ENCODE measurements at regions not wholly inside any gene's neighbourhood (a gene's known extent, or its start where the extent isn't known, plus 50 kb on each side); places are given as distances from the start of the nearest gene placed in this dataset.
"Not testable (repeated sequence)": the region's sequence is repeated elsewhere in the genome, so short reads cannot be mapped to it uniquely, and the experiment has no call there.

DNA sequence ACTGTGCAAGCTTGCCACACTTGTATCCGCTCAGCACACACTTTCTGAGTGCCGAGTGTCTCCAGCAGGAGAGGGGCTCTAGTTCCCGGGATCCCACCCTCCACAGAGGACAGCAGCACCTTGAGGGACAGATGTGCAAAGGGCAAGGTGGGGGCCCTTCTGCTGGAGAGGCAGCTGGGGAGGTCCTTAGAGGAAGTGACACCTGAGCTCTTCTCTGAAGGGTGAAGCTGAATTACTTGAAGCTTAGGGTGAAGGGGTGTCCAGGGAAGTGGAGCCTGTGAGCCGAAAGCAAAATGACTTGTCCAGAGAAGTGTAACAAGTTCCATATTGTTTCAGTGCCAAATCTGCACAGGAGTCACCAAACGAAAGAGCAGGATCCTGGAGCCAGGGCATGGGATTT lies 136.3 kb upstream of the DUSP22 start:
- no peak for DNase-seq
- Histone ChIP-seq H3K36me3 (no peaks in the 10 kb centered on the region), H3K4me3 (no peak overlapping the region), H3K4me1 (peaks cover 0 to 3% (median 0%) of the 10 kb centered on the region in 6 donors), H3K9me3 (no peaks in the 10 kb centered on the region), H3K27me3 (replicated peaks in 1 of 7) (peaks cover 0 to 54% (median 4%) of the 10 kb centered on the region in 7 donors), H3K27ac (no peak overlapping the region)
- TF ChIP-seq POLR2A (IDR thresholded peaks at IDR 0.05) (no peak), POLR2AphosphoS5 (IDR thresholded peaks at IDR 0.05) (no peak)
- TF ChIP-seq, protein P1, sequence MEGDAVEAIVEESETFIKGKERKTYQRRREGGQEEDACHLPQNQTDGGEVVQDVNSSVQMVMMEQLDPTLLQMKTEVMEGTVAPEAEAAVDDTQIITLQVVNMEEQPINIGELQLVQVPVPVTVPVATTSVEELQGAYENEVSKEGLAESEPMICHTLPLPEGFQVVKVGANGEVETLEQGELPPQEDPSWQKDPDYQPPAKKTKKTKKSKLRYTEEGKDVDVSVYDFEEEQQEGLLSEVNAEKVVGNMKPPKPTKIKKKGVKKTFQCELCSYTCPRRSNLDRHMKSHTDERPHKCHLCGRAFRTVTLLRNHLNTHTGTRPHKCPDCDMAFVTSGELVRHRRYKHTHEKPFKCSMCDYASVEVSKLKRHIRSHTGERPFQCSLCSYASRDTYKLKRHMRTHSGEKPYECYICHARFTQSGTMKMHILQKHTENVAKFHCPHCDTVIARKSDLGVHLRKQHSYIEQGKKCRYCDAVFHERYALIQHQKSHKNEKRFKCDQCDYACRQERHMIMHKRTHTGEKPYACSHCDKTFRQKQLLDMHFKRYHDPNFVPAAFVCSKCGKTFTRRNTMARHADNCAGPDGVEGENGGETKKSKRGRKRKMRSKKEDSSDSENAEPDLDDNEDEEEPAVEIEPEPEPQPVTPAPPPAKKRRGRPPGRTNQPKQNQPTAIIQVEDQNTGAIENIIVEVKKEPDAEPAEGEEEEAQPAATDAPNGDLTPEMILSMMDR (IDR thresholded peaks at IDR 0.05 in 8 of 11, conservative IDR thresholded peaks at IDR 0.05 in 3 of 11): no peak
- intact Hi-C loops (cut with DNase I; ENCODE audit: low total_unique reads): no loop called here
- WGBS, 5 donors: 60 to 84% (median 82%) methylated on average over 5 of the region's 5 CpGs

GRCh38 chr6:156441-157140 lies 135.7 kb upstream of the DUSP22 start:
- H3K4me1 ChIP-seq; intact Hi-C loops (cut with DNase I; ENCODE audit: low total_unique reads); H3K4me3 ChIP-seq; H3K27ac ChIP-seq; DNase-seq; H3K9me3 ChIP-seq; H3K36me3 ChIP-seq: not testable (repeated sequence)
- 48 to 61% (median 55%) methylated on average over 4 of the region's 4 CpGs for WGBS, 5 donors
- H3K27me3 ChIP-seq (replicated peaks in 1 of 7): peaks cover 0 to 53% (median 4%) of the 10 kb centered on the region in 7 donors

DNA sequence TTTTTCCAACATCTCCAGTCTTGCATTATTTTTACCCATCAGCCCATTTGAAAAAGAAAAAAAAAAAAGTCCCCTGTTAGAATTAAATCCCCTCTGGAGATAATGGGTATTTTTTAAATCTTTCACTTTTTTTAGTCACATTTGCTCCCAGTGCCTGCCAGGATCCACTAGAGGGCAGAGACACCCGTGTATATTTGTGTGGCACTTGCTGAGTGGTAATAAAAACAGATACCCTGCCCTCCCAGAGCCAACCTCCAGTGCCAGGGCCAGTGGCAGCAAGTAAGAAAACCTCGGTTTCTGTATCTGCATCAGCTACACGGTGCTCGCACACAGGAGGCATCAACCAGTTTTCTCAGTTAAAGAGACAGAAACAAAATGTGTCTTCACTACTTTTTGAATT lies 135.1 kb upstream of the DUSP22 start:
- TF ChIP-seq, protein P1 (IDR thresholded peaks at IDR 0.05 in 8 of 11, conservative IDR thresholded peaks at IDR 0.05 in 3 of 11): peak in 2 of 11 experiments; percentile 14 to 21
- H3K36me3 ChIP-seq; intact Hi-C loops (cut with DNase I; ENCODE audit: low total_unique reads); H3K9me3 ChIP-seq; H3K27ac ChIP-seq; DNase-seq; H3K4me3 ChIP-seq; H3K4me1 ChIP-seq: not testable (repeated sequence)
- peaks cover 0 to 48% (median 2%) of the 10 kb centered on the region in 7 donors for H3K27me3 ChIP-seq (replicated peaks in 1 of 7)
- 24 to 36% (median 28%) methylated on average over 4 of the region's 4 CpGs for WGBS, 5 donors

DNA sequence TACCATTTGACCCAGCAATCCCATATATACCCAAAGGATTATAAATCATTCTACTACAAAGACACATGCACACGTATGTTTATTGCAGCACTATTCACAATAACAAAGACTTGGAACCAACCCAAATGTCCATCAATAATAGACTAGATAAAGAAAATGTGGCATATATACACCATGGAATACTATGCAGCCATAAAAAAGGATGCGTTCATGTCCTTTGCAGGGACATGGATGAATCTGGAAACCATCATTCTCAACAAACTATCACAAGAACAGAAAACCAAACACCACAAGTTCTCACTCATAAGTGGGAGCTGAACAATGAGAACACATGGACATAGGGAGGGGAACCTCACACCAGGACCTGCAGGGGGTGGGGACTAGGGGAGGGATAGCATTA lies 130.6 kb upstream of the DUSP22 start:
- DNase-seq; H3K36me3 ChIP-seq; H3K4me1 ChIP-seq; H3K4me3 ChIP-seq; H3K9me3 ChIP-seq; H3K27ac ChIP-seq; intact Hi-C loops (cut with DNase I; ENCODE audit: low total_unique reads): not testable (repeated sequence)
- peaks cover 0 to 15% (median 0%) of the 10 kb centered on the region in 7 donors for H3K27me3 ChIP-seq (replicated peaks in 1 of 7)
- WGBS, 5 donors: 80 to 90% (median 83%) methylated on average over 2 of the region's 2 CpGs

DNA sequence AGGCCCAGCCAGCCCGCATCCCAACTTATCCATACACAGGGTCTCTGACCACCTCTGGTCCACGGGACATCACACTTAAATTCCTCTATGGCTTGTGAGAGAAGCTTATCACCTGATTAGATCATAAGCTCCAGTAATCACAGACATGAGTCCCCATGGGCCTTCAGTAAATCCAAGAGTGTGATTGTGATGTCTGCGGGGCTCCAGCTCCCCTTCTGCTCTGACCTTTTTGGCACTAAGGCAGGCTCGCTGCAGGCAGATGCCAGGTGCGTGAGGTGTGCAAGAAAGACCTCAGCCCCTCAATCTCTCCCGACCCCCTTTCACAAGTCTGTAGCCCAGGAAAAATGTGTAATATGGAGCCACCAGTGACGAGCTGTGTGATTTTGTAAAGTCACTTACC lies 127.6 kb upstream of the DUSP22 start:
- H3K27ac ChIP-seq: no peak overlapping the region
- no peaks in the 10 kb centered on the region for H3K4me1 ChIP-seq
- H3K36me3 ChIP-seq: no peaks in the 10 kb centered on the region
- intact Hi-C loops (cut with DNase I; ENCODE audit: low total_unique reads): no loop called here
- H3K9me3 ChIP-seq: peaks cover 0 to 6% (median 0%) of the 10 kb centered on the region in 8 donors
- H3K4me3 ChIP-seq: no peak overlapping the region
- H3K27me3 ChIP-seq (replicated peaks in 1 of 7): peaks cover 0 to 6% (median 0%) of the 10 kb centered on the region in 7 donors
- TF ChIP-seq POLR2A (IDR thresholded peaks at IDR 0.05) (no peak), POLR2AphosphoS5 (IDR thresholded peaks at IDR 0.05) (no peak)
- TF ChIP-seq, protein P1 (IDR thresholded peaks at IDR 0.05 in 8 of 11, conservative IDR thresholded peaks at IDR 0.05 in 3 of 11): no peak
- DNase-seq: no peak
- WGBS, 5 donors: 75 to 91% (median 79%) methylated on average over 7 of the region's 7 CpGs
